Mesothelial cell of epicardium (in vitro differentiated cells): ENCODE measurements at regions not wholly inside any gene's neighbourhood (a gene's known extent, or its start where the extent isn't known, plus 50 kb on each side); places are given as distances from the start of the nearest gene placed in this dataset.

Experiments
- DNase-seq, 2 experiments: peaks; one replicate each; pipeline ENCODE4 v3.0.0; 2021; ENCODE audit warnings: low spot score in 2 of 2; ENCODE audit not compliant: unreplicated experiment in 2 of 2
- H3K27ac Mint-ChIP-seq: 2 replicates; pipeline ENCODE4 v1.8.0; 2021; ENCODE audit warnings: mixed read lengths
- H3K27me3 Mint-ChIP-seq: 2 replicates; pipeline ENCODE4 v1.8.0; 2021; ENCODE audit warnings: low read depth, mixed read lengths
- H3K36me3 Mint-ChIP-seq: 2 replicates; pipeline ENCODE4 v1.8.0; 2021; ENCODE audit warnings: mixed read lengths
- H3K4me1 Mint-ChIP-seq: 2 replicates; pipeline ENCODE4 v1.8.0; 2021; ENCODE audit warnings: mixed read lengths
- H3K4me3 Mint-ChIP-seq: 2 replicates; pipeline ENCODE4 v1.8.0; 2021; ENCODE audit warnings: mild to moderate bottlenecking, moderate library complexity, mixed read lengths
- H3K9me3 Mint-ChIP-seq: 2 replicates; pipeline ENCODE4 v1.8.0; 2021; ENCODE audit warnings: mixed read lengths
- CTCF ChIP-seq: fragments of 200-600 bp; sonication (generic); IDR thresholded peaks from one replicate; pipeline ENCODE4 v1.5.0; 2021; ENCODE audit warnings: antibody characterized with exemption; ENCODE audit not compliant: unreplicated experiment

DNA sequence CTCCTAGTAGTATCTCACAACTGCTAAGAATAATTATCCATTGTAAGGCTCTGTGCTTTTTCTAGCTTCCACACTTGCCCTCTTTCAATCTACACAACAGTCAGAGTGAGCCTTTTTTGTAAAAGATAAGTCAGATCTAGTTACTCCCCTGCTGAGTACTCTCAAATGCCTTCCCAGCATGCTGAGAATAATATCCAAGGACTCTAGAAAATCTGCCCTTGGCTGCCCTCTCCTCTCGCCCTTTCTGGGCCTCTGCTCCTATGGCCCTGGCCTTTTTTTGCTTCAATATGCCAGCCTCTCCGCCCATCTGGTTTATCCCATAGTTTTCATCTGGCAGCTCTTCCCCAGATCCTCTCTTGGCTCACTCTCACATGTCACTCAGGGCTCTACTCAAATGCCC is 455.9 kb upstream of the UBE2E3 start:
- DNase-seq = no peak
- H3K4me1 Mint-ChIP-seq = peaks cover 9% of the 10 kb centered on the region
- H3K27ac Mint-ChIP-seq = no peak overlapping the region
- H3K27me3 Mint-ChIP-seq = no peaks in the 10 kb centered on the region
- no peak overlapping the region for H3K4me3 Mint-ChIP-seq
- H3K9me3 Mint-ChIP-seq = peaks cover 7% of the 10 kb centered on the region
- no peak for TF ChIP-seq CTCF
- no peaks in the 10 kb centered on the region for H3K36me3 Mint-ChIP-seq

- no peak for TF ChIP-seq CTCF
- no peaks in the 10 kb centered on the region for H3K36me3 Mint-ChIP-seq
- H3K27me3 Mint-ChIP-seq = no peaks in the 10 kb centered on the region
- H3K9me3 Mint-ChIP-seq = peaks cover 4% of the 10 kb centered on the region
- DNase-seq = no peak
- no peak overlapping the region for H3K27ac Mint-ChIP-seq
- peaks cover 9% of the 10 kb centered on the region for H3K4me1 Mint-ChIP-seq
- H3K4me3 Mint-ChIP-seq = no peak overlapping the region
Observed at GRCh38 chr2:180523621-180524340, 456.6 kb upstream of the UBE2E3 start.

DNA sequence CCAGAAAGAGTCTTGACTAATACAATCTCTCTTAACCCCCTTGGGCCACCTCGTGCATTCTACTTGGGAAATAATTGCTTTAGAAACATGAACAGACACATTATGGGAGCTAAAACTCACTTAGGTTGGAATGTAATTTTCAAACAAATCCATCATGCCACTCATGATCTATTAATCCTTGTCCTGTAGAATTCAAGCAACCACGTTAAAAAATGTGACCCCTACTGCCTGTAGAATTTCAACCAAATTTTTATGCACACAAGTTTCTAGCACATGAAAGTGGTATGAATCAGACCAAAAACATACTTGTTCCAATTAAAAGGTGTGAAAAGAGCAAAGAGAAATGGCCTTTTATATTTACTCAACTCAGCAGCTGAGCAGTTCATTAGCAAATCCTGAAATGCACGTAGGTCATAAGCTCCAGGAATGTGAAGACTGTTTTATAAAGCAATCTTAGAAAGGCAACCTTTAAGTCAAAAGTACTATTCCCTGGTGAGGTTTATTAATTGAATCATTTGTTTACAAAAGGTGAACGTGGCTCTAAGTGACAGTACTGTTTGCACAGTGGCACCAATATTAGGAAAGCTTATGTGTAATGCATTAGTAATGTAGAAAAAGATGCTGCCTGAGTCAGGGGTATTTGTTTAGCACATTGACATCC is 459.4 kb upstream of the UBE2E3 start:
- Mint-ChIP-seq H3K27me3 (no peaks in the 10 kb centered on the region), H3K9me3 (no peaks in the 10 kb centered on the region), H3K4me3 (no peak overlapping the region), H3K27ac (no peak overlapping the region), H3K36me3 (no peaks in the 10 kb centered on the region), H3K4me1 (peaks cover 9% of the 10 kb centered on the region)
- no peak for TF ChIP-seq CTCF
- no peak for DNase-seq

DNA sequence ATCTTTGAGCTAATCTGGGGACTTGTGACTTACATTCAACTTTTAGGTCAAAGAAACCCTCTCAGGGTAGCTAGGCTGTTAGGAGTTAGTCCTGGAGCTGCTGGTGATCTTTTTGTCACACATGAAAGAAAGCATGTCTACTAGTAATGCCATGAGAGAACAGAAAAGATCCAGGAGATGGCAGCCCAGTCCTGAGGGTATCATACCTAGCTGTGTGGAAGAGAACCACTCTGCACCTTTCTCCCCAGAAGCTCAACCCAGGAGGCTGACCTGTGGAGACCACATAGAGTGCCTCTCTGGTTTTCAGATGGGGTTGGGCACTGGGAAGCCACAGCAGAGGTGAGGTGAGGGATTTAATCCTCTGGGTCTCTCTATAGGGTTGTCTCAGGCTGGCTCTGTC is 460.2 kb upstream of the UBE2E3 start:
- Mint-ChIP-seq H3K27ac (no peak overlapping the region), H3K27me3 (no peaks in the 10 kb centered on the region), H3K9me3 (no peaks in the 10 kb centered on the region), H3K36me3 (no peaks in the 10 kb centered on the region), H3K4me1 (peaks cover 9% of the 10 kb centered on the region), H3K4me3 (no peak overlapping the region)
- no peak for TF ChIP-seq CTCF
- no peak for DNase-seq

DNA sequence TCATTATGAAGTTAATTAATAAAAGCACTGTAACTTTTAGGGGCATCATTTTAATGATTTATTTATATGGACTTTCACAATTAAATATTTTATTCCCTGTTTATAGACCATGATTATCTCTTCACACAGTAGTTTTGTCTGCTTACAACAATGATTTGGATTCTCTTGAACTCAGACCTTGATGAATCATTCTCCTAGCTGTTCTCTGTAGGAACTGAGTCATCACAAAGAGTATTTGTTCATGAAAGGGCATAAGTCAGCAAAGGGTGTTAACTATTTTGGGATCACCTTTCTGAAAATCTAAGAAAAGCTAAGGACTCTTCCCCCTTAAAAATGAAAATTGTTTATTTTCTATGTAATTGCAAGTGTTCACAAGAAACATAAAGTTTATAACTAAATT is 461.1 kb upstream of the UBE2E3 start:
- Mint-ChIP-seq H3K27me3 (no peaks in the 10 kb centered on the region), H3K4me1 (peaks cover 10% of the 10 kb centered on the region), H3K4me3 (no peak overlapping the region), H3K27ac (no peak overlapping the region), H3K36me3 (no peaks in the 10 kb centered on the region), H3K9me3 (no peaks in the 10 kb centered on the region)
- no peak for DNase-seq
- no peak for TF ChIP-seq CTCF
